ENCODE measurements at regions not wholly inside any gene's neighbourhood (a gene's known extent, or its start where the extent isn't known, plus 50 kb on each side); places are given as distances from the start of the nearest gene placed in this dataset.
"Not testable (repeated sequence)": the region's sequence is repeated elsewhere in the genome, so short reads cannot be mapped to it uniquely, and the experiment has no call there.

GRCh38 chr12:67047634-67048033, 221.5 kb upstream of the CAND1 start:
- DNase-seq = no peak

- no peak for DNase-seq
Measured at GRCh38 chr12:67048371-67048770, 220.8 kb upstream of the CAND1 start.

DNA sequence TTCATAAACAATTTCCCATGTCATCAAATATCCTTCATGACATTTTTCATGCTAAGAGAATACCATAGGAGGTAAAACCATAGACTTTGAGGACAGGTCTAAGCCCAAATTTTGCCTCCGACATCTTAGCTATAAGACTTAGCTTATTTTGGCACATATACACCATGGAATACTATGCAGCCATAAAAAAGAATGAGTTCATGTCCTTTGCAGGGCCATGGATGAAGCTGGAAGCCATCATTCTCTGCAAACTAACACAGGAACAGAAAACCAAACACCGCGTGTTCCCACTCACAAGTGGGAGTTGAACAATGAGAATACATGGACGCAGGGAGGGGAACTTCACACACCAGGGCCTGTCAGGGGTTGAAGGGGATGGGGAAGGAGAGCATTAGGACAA, 220.0 kb upstream of the CAND1 start:
- not testable (repeated sequence) for DNase-seq

- DNase-seq = no peak
Measured at GRCh38 chr12:67052981-67053380, 216.2 kb upstream of the CAND1 start.

DNA sequence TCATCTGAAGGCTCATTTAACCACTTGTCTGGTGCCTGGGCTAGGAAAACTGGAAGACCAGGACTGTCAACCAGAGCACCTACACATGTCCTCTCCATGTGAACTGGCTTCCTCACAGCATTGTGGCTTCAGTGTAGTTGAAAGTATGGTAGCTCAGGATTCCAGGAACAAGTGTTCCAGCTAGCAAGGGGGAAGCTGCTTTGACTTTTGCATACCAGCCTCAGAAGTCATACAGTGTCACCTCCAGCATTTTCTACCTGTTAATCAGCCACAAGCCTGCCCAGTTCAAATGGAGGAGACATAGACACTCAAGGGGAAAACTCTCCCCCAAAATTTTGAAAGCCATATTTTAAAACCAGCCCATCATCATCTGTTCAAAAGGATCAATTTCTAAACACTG, 212.8 kb upstream of the CAND1 start:
- no peak for DNase-seq

- DNase-seq = no peak
Measured at GRCh38 chr12:67057072-67057471, 212.1 kb upstream of the CAND1 start.

- DNase-seq = no peak
Measured at GRCh38 chr12:67062193-67062592, 207.0 kb upstream of the CAND1 start.

DNA sequence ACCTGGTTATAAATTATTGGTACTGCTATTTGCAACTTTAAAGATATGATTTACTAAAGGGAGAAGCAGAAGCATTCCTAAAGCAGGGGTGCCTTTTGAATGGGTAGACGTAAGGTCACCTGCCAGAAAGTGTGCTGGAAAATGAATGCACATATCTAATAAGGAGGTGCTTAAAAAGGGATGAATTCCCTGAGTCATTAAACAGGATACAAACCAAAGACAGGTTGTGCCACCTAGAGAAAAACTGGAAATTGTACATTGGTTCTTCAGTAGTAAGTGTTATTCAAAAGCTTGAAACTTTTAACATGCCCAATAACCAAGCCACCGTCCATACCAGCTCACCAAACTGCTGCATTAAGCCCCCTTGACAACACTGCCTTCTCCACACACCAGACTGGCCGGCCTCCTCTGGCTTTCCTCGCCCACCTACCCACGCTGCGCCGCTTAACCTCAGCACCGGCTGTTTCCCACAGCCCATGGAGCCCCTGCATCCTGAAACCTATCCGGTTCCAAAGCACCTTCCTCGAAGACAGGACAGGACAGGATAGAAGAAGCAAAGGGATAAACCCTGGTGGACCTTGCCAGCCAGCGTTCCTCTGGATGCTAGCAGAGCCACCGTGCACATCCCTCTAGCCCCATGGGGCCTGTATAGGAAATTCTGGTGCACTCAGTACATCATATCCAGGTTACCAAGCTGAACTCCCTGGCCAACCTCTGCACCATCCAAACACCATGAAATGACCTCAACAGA, 201.5 kb upstream of the CAND1 start:
- DNase-seq = no peak

GRCh38 chr12:67068204-67068731, 200.9 kb upstream of the CAND1 start:
- DNase-seq = no peak

DNA sequence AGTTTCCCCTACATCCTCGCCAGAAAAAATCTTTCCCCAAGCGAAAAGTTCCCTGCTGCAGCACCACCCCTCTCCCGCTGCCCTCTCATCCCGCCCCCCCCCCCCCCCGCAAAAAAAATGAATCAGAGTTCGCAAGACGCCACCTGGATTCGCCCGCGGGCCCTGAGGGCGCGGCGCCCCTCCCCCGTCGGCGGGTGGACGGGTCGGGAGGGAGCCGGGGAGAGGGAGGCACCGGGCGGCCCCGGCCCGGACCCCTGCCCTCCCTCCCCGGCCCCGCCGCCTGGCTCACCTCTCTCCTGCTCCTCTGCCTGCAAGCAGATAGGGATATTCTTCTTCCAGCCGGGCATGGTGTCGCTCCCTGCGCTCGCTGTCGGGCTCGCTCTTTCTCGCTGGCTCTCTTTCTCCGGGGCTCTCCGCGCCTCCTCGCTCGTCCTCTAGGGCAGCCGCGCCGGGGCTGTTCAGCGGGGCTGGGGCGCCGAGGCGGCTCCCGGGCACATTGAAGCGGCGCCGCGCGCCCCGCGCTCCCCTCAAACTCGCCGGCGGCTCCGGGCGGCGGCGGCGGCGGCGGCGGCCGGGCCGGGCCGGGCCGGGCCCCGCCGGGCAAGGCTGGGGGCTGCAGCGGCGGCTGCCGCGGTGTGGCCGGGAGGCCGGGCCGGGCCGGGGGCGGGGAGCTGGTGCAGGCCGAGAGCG, 200.3 kb upstream of the CAND1 start:
- DNase-seq = peak; percentile 29

DNA sequence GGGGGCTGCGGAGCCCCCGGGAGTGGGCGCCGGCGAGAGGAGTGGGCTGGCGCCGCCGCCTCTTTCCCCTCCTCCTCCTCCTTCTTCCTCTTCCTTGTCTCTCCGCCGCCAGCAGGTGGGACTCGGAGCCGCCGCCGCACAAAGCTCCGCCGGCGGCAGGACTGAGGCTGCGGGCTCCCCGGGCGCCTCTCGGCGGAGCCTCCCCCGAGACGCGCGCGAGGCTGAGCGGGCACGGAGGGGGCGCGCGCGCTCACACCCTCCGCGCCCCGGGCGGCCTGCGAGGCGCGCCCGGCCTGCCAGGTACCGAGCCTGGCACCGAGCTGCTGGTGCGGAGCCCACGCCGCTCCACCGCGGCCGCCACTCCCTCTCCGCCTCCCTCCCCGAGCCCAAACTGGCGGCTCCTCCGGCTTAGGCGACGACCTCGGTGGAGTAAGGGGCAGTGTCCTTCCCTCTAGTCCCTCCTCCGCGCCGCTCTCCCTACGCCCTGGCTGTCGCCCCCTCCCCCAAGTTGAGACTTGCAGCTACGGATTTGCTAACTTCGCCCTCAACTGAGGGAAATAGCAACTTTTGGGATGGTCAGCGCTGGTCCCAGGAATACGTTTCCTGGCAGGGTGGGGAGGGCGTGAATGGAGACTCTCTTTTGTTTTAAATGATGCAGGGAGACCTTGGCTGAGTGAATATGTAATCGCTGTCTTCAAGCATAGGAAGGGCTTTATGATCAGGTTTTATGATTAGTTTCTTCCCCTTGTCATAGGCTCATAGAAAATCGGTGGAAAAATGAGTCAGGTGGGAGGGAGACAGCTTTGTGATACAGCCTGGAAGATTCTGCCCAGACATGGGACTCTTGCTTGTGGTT, 199.5 kb upstream of the CAND1 start:
- peak; percentile 9 for DNase-seq

- DNase-seq = no peak
Measured at GRCh38 chr12:67070307-67070600, 198.9 kb upstream of the CAND1 start.

DNA sequence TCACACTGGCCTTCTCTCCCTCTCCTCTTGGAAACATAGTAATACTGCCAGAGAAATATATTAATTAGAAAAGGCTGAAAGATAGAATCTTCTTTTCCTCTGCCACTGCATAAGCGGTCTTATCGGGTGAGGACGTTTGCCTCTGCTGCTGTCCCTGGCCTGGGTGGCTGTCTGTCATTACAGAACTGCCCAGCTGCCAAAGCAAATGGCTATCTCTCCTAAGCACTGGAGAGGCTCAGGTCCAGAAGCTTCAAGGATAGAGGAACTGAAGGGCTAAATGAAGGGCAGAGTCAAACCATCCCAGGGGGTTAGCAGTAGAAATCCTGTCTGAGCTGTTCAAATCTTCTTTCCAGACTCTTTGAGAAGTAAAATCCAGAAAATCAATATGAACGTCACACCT, 198.6 kb upstream of the CAND1 start:
- DNase-seq = no peak

DNA sequence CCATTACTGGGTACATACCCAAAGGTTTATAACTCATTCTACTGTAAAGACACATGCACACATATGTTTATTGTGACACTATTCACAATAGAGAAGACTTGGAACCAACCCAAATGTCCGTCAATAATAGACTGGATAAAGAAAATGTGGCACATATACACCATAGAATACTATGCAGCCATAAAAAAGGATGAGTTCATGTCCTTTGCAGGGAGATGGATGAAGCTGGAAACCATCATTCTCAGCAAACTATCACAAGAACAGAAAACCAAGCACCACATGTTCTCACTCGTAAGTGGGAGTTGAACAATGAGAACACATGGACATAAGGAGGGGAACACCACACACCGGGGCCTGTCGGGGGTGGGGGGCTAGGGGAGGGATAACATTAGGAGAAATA, 196.9 kb upstream of the CAND1 start:
- not testable (repeated sequence) for DNase-seq

- DNase-seq = no peak
Measured at GRCh38 chr12:67073336-67073735, 195.8 kb upstream of the CAND1 start.

DNA sequence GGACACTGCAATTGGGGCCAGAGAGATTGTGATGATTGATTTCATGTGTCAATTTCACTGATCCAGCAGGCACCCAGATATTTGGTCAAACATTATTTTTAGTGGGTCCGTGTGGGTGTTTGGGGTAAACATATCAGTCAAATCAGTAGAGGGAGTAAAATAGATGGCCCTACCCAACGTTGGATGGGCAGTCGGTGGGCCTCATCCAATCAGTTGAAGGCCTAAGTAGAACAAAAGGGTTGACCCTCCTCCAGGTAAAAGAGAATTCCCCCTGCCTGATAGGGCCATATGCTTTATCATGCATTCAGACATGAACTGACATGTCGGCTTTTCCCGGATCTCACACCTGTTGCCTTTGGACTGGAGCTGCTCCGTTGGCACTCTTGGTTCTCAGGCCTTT, 195.1 kb upstream of the CAND1 start:
- no peak for DNase-seq

- no peak for DNase-seq
Measured at GRCh38 chr12:67077617-67078016, 191.5 kb upstream of the CAND1 start.

GRCh38 chr12:67078957-67079356, 190.2 kb upstream of the CAND1 start:
- DNase-seq = no peak

- no peak for DNase-seq
Measured at GRCh38 chr12:67080637-67081036, 188.5 kb upstream of the CAND1 start.

DNA sequence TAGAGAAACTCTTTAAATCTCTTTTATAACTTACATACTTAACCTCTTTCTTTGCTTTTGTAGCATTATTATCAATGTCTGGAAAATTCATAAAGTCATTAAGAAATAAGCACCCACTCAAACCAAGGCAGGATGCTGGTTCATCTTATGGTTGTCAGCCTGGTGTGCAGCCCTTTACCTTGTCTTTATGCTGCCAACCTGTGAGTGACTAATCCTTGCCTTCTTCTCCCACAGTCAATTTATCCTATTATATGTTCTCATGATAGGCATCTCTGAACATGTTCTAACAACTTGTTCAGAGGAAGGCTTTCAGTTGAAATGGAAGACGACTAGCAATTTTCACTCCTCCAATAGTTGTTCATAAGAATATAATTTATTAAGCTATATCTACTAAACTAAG, 186.9 kb upstream of the CAND1 start:
- no peak for DNase-seq

GRCh38 chr12:67085699-67086098, 183.5 kb upstream of the CAND1 start:
- DNase-seq = no peak

- DNase-seq = no peak
Measured at GRCh38 chr12:67086116-67086515, 183.0 kb upstream of the CAND1 start.

DNA sequence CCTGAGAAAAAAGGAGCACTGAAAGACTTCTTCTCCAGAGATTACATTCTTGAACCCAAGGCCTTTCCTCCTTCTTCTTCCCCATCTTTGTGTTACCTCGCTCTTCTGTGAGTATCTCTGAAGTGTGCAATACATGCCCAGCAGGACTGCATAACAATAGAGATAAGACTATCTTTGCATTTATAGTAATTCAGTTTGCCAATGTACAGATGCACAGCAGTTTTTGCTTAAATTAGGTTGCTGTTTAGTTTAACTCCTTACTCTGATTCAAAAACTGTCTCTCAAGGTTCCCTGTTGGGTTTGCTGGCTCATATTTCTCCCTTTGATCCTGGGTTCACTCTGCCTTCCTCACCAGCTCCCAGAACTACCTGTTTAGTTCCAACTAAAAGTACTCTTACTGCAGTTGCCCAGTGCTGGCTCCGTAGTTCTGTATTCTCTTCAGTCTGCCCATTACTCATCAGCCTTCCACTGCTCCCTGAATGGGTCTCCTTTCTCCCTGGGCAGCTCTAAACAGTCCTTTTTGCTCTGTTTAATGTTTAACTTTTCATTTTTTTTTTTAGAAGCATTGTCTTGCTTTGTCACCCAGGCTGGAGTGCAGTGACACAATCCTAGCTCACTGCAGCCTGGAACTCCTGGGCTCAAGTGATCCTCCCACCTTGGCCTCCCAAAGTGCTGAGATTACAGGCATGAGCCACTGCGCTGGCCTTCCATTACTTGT, 180.6 kb upstream of the CAND1 start:
- no peak for DNase-seq
